CD14-positive monocyte (primary cell): ENCODE measurements at regions not wholly inside any gene's neighbourhood (a gene's known extent, or its start where the extent isn't known, plus 50 kb on each side); places are given as distances from the start of the nearest gene placed in this dataset.

Experiments
- DNase-seq, 3 donors: peaks; one replicate each; pipeline ENCODE4 v3.0.0-alpha.2; 2011 to 2022
- H2AFZ ChIP-seq: 2 replicates; pipeline ENCODE4 v1.6.0; 2012; ENCODE audit warnings: mild to moderate bottlenecking, low read depth, low read length, inconsistent platforms; ENCODE audit not compliant: insufficient read depth, poor library complexity, severe bottlenecking
- H3K27ac ChIP-seq, 2 donors: 1 replicate in 1 of 2; 2 replicates in 1 of 2; pipeline ENCODE4 v1.5.1; 2012 to 2013; ENCODE audit warnings: low read length in 2 of 2, control low read depth in 1 of 2, inconsistent platforms in 1 of 2, low read depth in 1 of 2, mild to moderate bottlenecking in 1 of 2
- H3K27me3 ChIP-seq, 2 donors: one replicate each; pipeline versions ENCODE4 v1.6.0 to v1.6.1; 2011 to 2013; ENCODE audit warnings: low read length in 2 of 2; ENCODE audit not compliant: control insufficient read depth in 2 of 2, insufficient read depth in 2 of 2
- H3K36me3 ChIP-seq, 2 donors: replicated peaks in 1 of 2; 1 replicate in 1 of 2; 2 replicates in 1 of 2; pipeline versions ENCODE4 v1.5.1 to v1.6.1; 2012 to 2013; ENCODE audit warnings: low read length in 2 of 2, control low read depth in 1 of 2, inconsistent platforms in 1 of 2, mild to moderate bottlenecking in 1 of 2; ENCODE audit not compliant: insufficient read depth in 2 of 2, control insufficient read depth in 1 of 2
- H3K4me1 ChIP-seq, 2 donors: 1 replicate in 1 of 2; 2 replicates in 1 of 2; pipeline versions ENCODE4 v1.5.1 to v1.6.1; 2012 to 2013; ENCODE audit warnings: low read length in 2 of 2, control low read depth in 1 of 2, inconsistent platforms in 1 of 2, mild to moderate bottlenecking in 1 of 2, moderate library complexity in 1 of 2; ENCODE audit not compliant: insufficient read depth in 2 of 2, control insufficient read depth in 1 of 2
- H3K4me2 ChIP-seq: replicated peaks from 2 replicates; pipeline ENCODE3; 2012; ENCODE audit warnings: low read length, moderate library complexity, mild to moderate bottlenecking; ENCODE audit not compliant: poor library complexity, severe bottlenecking; ENCODE audit errors: extremely low read depth
- H3K4me3 ChIP-seq, 3 experiments: fragments of 200-600 bp in 1 of 3; sonication (generic) in 1 of 3; replicated peaks in 1 of 3; 1 replicate in 2 of 3; 2 replicates in 1 of 3; pipeline ENCODE4 v1.5.1; 2011 to 2013; ENCODE audit warnings: low read length in 3 of 3, mild to moderate bottlenecking in 3 of 3, control low read depth in 2 of 3, low read depth in 2 of 3, inconsistent platforms in 1 of 3, moderate library complexity in 1 of 3
- H3K79me2 ChIP-seq: 2 replicates; pipeline ENCODE4 v1.6.0; 2012; ENCODE audit warnings: mild to moderate bottlenecking, control low read depth, inconsistent platforms, low read length, moderate library complexity; ENCODE audit not compliant: insufficient read depth
- H3K9ac ChIP-seq: 2 replicates; pipeline ENCODE4 v1.6.0; 2017; ENCODE audit warnings: low read length, mild to moderate bottlenecking; ENCODE audit not compliant: insufficient read depth, poor library complexity, severe bottlenecking
- H3K9me3 ChIP-seq, 2 donors: replicated peaks in 1 of 2; 1 replicate in 1 of 2; 2 replicates in 1 of 2; pipeline versions ENCODE4 v1.5.1 to v1.6.1; 2012 to 2013; ENCODE audit warnings: low read length in 2 of 2, control low read depth in 1 of 2; ENCODE audit not compliant: control insufficient read depth in 1 of 2, insufficient read depth in 1 of 2
- H4K20me1 ChIP-seq: 2 replicates; pipeline ENCODE4 v1.6.0; 2012; ENCODE audit warnings: mild to moderate bottlenecking, low read length, control low read depth, moderate library complexity; ENCODE audit not compliant: insufficient read depth
- H3K27ac Mint-ChIP-seq, 7 donors: one replicate each; pipeline ENCODE4 v1.8.0; 2020; ENCODE audit warnings: mild to moderate bottlenecking in 7 of 7, mixed read lengths in 7 of 7, moderate library complexity in 6 of 7, inconsistent platforms in 2 of 7
- H3K27me3 Mint-ChIP-seq, 3 donors: one replicate each; pipeline ENCODE4 v1.8.0; 2021 to 2022; ENCODE audit warnings: low read depth in 3 of 3, mild to moderate bottlenecking in 3 of 3, mixed read lengths in 3 of 3, moderate library complexity in 3 of 3, inconsistent platforms in 1 of 3
- H3K36me3 Mint-ChIP-seq, 2 donors: one replicate each; pipeline ENCODE4 v1.8.0; 2020; ENCODE audit warnings: mixed read lengths in 2 of 2, inconsistent platforms in 1 of 2, mild to moderate bottlenecking in 1 of 2
- H3K4me1 Mint-ChIP-seq: one replicate; pipeline ENCODE4 v1.8.0; 2020; ENCODE audit warnings: mild to moderate bottlenecking, mixed read lengths
- H3K4me3 Mint-ChIP-seq, 2 donors: one replicate each; pipeline ENCODE4 v1.8.0; 2020; ENCODE audit warnings: mild to moderate bottlenecking in 2 of 2, mixed read lengths in 2 of 2, moderate library complexity in 1 of 2
- H3K9me3 Mint-ChIP-seq, 7 donors: one replicate each; pipeline ENCODE4 v1.8.0; 2020 to 2022; ENCODE audit warnings: mixed read lengths in 7 of 7, mild to moderate bottlenecking in 6 of 7, moderate library complexity in 6 of 7, inconsistent platforms in 2 of 7
- WGBS: methylation state at CpG from one replicate; pipeline ENCODE4 v1.1.5; 2013; ENCODE audit warnings: missing lambda C conversion rate; ENCODE audit not compliant: insufficient coverage; 5-methylcytosine and 5-hydroxymethylcytosine counted together
- intact Hi-C, 2 donors: fragments of 100-400 bp; cut with micrococcal nuclease; formaldehyde crosslinking; loops; one replicate each; pipeline versions ENCODE4 v1.15.0 to v1.15.1; 2023
- TF ChIP-seq, protein P1 (sequence below): fragments of 200-600 bp; IDR thresholded peaks from one replicate; pipeline ENCODE4 v1.8.0; 2022; ENCODE audit warnings: antibody characterized with exemption, mild to moderate bottlenecking

GRCh38 chr16:51540259-51540658 is 389.2 kb upstream of the SALL1 start:
- Histone ChIP-seq H3K9ac (no peak overlapping the region), H3K36me3 (no peaks in the 10 kb centered on the region), H3K4me3 (no peak overlapping the region), H3K4me2 (no peak overlapping the region), H3K27ac (no peak overlapping the region), H3K4me1 (no peaks in the 10 kb centered on the region), H3K79me2 (no peaks in the 10 kb centered on the region), H4K20me1 (no peaks in the 10 kb centered on the region), H2AFZ (no peak overlapping the region), H3K27me3 (no peaks in the 10 kb centered on the region), H3K9me3 (no peaks in the 10 kb centered on the region)
- no CpG with 5 or more reads among the region's 2 CpGs for WGBS
- Mint-ChIP-seq H3K36me3 (no peaks in the 10 kb centered on the region), H3K4me1 (no peaks in the 10 kb centered on the region), H3K4me3 (no peak overlapping the region), H3K9me3 (peaks cover 0 to 6% (median 2%) of the 10 kb centered on the region in 7 donors), H3K27me3 (no peaks in the 10 kb centered on the region), H3K27ac (no peak overlapping the region)
- DNase-seq = no peak
- TF ChIP-seq, protein P1, sequence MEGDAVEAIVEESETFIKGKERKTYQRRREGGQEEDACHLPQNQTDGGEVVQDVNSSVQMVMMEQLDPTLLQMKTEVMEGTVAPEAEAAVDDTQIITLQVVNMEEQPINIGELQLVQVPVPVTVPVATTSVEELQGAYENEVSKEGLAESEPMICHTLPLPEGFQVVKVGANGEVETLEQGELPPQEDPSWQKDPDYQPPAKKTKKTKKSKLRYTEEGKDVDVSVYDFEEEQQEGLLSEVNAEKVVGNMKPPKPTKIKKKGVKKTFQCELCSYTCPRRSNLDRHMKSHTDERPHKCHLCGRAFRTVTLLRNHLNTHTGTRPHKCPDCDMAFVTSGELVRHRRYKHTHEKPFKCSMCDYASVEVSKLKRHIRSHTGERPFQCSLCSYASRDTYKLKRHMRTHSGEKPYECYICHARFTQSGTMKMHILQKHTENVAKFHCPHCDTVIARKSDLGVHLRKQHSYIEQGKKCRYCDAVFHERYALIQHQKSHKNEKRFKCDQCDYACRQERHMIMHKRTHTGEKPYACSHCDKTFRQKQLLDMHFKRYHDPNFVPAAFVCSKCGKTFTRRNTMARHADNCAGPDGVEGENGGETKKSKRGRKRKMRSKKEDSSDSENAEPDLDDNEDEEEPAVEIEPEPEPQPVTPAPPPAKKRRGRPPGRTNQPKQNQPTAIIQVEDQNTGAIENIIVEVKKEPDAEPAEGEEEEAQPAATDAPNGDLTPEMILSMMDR = no peak
- intact Hi-C loops = no loop called here

GRCh38 chr16:51538707-51539498 is 387.8 kb upstream of the SALL1 start:
- H3K27ac ChIP-seq = no peak overlapping the region
- H3K36me3 ChIP-seq = no peaks in the 10 kb centered on the region
- H3K4me3 ChIP-seq = no peak overlapping the region
- H3K79me2 ChIP-seq = no peaks in the 10 kb centered on the region
- no peaks in the 10 kb centered on the region for H4K20me1 ChIP-seq
- H3K9ac ChIP-seq = no peak overlapping the region
- Mint-ChIP-seq H3K36me3 (no peaks in the 10 kb centered on the region), H3K4me1 (no peaks in the 10 kb centered on the region), H3K27me3 (no peaks in the 10 kb centered on the region), H3K27ac (peak overlapping the region in 1 of 7 donors; percentile 6), H3K9me3 (peaks cover 0 to 5% (median 0%) of the 10 kb centered on the region in 7 donors), H3K4me3 (no peak overlapping the region)
- no peaks in the 10 kb centered on the region for H3K9me3 ChIP-seq
- 25% methylated on average over 2 of the region's 7 CpGs for WGBS
- DNase-seq = no peak
- no peaks in the 10 kb centered on the region for H3K4me1 ChIP-seq
- TF ChIP-seq, protein P1 = no peak
- no peak overlapping the region for H3K4me2 ChIP-seq
- intact Hi-C loops = no loop called here
- H3K27me3 ChIP-seq = no peaks in the 10 kb centered on the region
- H2AFZ ChIP-seq = no peak overlapping the region
